ENCODE measurements at regions not wholly inside any gene's neighbourhood (a gene's known extent, or its start where the extent isn't known, plus 50 kb on each side); places are given as distances from the start of the nearest gene placed in this dataset.

DNA sequence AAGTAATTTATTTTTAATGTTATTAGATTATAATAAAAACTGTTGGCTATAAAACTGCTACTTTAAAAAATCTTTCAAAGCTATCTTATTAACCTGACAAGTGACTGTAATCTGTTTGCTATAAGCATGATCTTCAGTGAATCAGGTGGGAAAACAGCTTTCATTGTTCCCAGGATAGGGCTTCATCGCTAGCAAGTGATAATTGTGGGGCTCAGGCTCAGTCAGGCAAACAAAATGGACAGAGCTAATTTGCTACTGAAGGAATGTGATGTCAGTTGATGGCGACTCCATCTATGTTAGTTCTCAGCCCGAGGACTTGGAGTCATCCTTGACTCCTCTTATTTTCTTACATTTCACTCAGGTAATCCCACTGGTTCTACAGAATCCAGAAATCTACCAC, 125.0 kb downstream of the RASSF10 start:
- H3K27ac ChIP-seq: no peak overlapping the region
- in situ Hi-C loops (cut with MboI; ENCODE audit: low sequenced_read_pairs in 4 of 4) (no loop called here), intact Hi-C loops (cut with DNase I; ENCODE audit: low total_unique reads) (no loop called here)
- H3K36me3 ChIP-seq: no peaks in the 10 kb centered on the region
- DNase-seq (no peak), ATAC-seq (no peak)
- no peaks in the 10 kb centered on the region for H3K4me1 ChIP-seq
- H3K27me3 ChIP-seq: no peaks in the 10 kb centered on the region
- H3K9me3 ChIP-seq: no peaks in the 10 kb centered on the region
- no peak overlapping the region for H3K4me3 ChIP-seq
- TF ChIP-seq, protein P1, sequence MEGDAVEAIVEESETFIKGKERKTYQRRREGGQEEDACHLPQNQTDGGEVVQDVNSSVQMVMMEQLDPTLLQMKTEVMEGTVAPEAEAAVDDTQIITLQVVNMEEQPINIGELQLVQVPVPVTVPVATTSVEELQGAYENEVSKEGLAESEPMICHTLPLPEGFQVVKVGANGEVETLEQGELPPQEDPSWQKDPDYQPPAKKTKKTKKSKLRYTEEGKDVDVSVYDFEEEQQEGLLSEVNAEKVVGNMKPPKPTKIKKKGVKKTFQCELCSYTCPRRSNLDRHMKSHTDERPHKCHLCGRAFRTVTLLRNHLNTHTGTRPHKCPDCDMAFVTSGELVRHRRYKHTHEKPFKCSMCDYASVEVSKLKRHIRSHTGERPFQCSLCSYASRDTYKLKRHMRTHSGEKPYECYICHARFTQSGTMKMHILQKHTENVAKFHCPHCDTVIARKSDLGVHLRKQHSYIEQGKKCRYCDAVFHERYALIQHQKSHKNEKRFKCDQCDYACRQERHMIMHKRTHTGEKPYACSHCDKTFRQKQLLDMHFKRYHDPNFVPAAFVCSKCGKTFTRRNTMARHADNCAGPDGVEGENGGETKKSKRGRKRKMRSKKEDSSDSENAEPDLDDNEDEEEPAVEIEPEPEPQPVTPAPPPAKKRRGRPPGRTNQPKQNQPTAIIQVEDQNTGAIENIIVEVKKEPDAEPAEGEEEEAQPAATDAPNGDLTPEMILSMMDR (IDR thresholded peaks at IDR 0.05 in 4 of 5, conservative IDR thresholded peaks at IDR 0.05 in 1 of 5): no peak
- no peak for TF ChIP-seq POLR2A (IDR thresholded peaks at IDR 0.05)

DNA sequence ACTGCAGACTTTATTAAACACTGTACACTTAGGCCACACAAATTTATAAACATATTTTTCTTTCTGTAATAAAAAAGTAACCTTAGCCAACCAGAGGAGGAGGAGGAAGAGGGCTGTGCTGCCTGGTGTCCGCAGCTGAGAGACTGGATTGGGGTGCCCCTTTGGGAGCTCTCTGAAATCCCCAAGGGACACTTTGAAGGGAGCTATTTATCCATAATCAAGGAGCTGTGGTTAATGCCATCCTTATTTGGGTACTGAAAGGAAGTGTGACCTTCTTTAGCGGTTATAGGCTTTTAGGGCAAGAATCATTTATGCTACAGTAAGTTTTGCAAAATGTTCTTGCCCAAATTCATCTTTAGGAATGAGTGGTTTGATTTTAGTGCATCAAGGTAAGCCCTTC, 125.8 kb downstream of the RASSF10 start:
- Histone ChIP-seq H3K4me3 (no peak overlapping the region), H3K27me3 (no peaks in the 10 kb centered on the region), H3K27ac (no peak overlapping the region), H3K4me1 (no peaks in the 10 kb centered on the region), H3K36me3 (no peaks in the 10 kb centered on the region), H3K9me3 (no peaks in the 10 kb centered on the region)
- no peak for TF ChIP-seq POLR2A (IDR thresholded peaks at IDR 0.05)
- TF ChIP-seq, protein P1 (IDR thresholded peaks at IDR 0.05 in 4 of 5, conservative IDR thresholded peaks at IDR 0.05 in 1 of 5): no peak
- ATAC-seq (no peak), DNase-seq (no peak)
- intact Hi-C loops (cut with DNase I; ENCODE audit: low total_unique reads) (no loop called here), in situ Hi-C loops (cut with MboI; ENCODE audit: low sequenced_read_pairs in 4 of 4) (no loop called here)

DNA sequence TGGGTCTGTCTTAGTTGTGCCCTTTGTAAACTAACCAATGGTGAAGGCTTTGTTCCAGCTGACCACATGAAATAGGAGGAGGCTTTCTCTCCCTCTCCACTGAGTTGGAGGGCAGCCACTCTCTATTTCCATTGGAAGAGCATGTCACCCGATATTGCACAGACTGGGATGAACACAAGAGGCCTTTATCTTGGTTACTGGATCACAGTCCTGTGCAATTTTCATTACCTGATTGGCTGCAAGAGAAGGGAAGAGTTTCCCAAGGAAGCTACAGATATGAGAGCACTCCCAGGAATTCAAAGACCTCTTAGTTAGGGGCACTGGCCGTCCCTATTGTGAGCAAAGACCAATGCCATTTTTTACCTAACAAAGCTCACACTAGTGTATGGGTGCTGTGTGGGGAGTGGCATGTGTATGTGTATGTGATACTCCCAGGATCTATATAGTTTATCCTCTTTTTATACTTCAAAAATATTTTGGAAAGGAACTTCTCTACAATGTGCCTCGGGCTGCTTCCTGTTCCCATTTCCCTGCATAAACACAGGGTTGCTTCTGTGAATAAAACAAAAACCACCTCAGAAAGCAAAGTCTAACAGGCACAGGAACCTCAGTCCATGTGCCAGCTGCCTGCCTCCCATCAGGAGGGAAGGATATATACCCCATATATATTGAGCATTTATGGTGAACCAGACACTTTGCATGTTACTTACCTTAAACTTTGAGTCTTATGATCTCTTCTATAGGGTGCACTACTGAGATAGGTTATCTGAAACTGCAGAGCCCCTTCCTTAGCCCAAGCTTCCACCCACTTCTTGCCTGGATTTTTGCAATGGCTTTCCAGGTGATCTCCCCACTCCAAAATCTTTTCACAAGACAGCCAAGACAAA, 126.5 kb downstream of the RASSF10 start:
- H3K4me3 ChIP-seq: no peak overlapping the region
- H3K36me3 ChIP-seq: no peaks in the 10 kb centered on the region
- ATAC-seq (no peak), DNase-seq (no peak)
- H3K27me3 ChIP-seq: no peaks in the 10 kb centered on the region
- no peak for TF ChIP-seq POLR2A (IDR thresholded peaks at IDR 0.05)
- TF ChIP-seq, protein P1 (IDR thresholded peaks at IDR 0.05 in 4 of 5, conservative IDR thresholded peaks at IDR 0.05 in 1 of 5): no peak
- H3K9me3 ChIP-seq: no peaks in the 10 kb centered on the region
- no peaks in the 10 kb centered on the region for H3K4me1 ChIP-seq
- H3K27ac ChIP-seq: no peak overlapping the region
- intact Hi-C loops (cut with DNase I; ENCODE audit: low total_unique reads): no loop called here
- in situ Hi-C loops (cut with MboI; ENCODE audit: low sequenced_read_pairs in 4 of 4): no loop called here

DNA sequence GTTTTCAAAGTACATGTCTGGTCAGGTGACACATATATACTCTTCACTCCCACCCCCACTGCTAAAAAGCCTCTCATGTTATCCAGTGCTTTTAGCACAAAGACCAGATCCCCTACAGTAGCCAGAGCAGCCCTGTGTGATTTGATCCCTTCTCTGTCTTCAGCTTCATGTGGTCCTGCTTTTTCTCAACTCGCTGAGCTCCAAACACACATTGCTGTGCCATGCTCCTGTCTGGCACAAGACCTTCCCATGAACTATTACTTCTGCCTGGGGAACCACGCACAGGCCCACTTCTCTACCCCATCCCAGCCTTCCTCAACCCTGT, 127.1 kb downstream of the RASSF10 start:
- H3K36me3 ChIP-seq: no peaks in the 10 kb centered on the region
- DNase-seq (no peak), ATAC-seq (no peak)
- TF ChIP-seq POLR2A (IDR thresholded peaks at IDR 0.05): no peak
- TF ChIP-seq, protein P1 (IDR thresholded peaks at IDR 0.05 in 4 of 5, conservative IDR thresholded peaks at IDR 0.05 in 1 of 5): no peak
- H3K9me3 ChIP-seq: no peaks in the 10 kb centered on the region
- no peaks in the 10 kb centered on the region for H3K27me3 ChIP-seq
- intact Hi-C loops (cut with DNase I; ENCODE audit: low total_unique reads): no loop called here
- H3K4me1 ChIP-seq: no peaks in the 10 kb centered on the region
- H3K27ac ChIP-seq: no peak overlapping the region
- in situ Hi-C loops (cut with MboI; ENCODE audit: low sequenced_read_pairs in 4 of 4): no loop called here
- no peak overlapping the region for H3K4me3 ChIP-seq
